HepG2 (cell line): ENCODE measurements at regions not wholly inside any gene's neighbourhood (a gene's known extent, or its start where the extent isn't known, plus 50 kb on each side); places are given as distances from the start of the nearest gene placed in this dataset.

Source experiments
- ATAC-seq: fragments of 200-7000 bp; cut with Tn5 transposase; 3 replicates; pipeline ENCODE4 v1.9.1; 2020; ENCODE audit warnings: mild to moderate bottlenecking, moderate library complexity
- BruUV-seq: library from RNA; stranded (reverse); fragments of 400-500 nt; replicated peaks from 2 replicates; lab custom pipeline; 2021; lab: Mats Ljungman, UMichigan
- CTCF ChIA-PET: fragments of 300-600 bp; formaldehyde crosslinking; extraction: SDS; loops from one replicate; lab custom pipeline; 2021; ENCODE audit warnings: low total read pairs, inconsistent platforms, low intra/inter-chr PET ratio; lab: Yijun Ruan, JAX
- POLR2A ChIA-PET: fragments of 350-600 bp; sonication (Branson Sonifier 250); formaldehyde crosslinking; loops from one replicate; lab custom pipeline; 2020; ENCODE audit warnings: antibody characterized with exemption, inconsistent platforms; lab: Yijun Ruan, JAX
- DNase-seq: peaks from one replicate; pipeline ENCODE4 v3.0.0-alpha.2; 2015; ENCODE audit warnings: low spot score
- FAIRE-seq: peaks from 3 replicates; lab custom pipeline; 2011; peaks lifted over from hg19 to GRCh38; lab: Jason Lieb, UNC
- H2AFZ ChIP-seq: one replicate; pipeline ENCODE4 v1.6.1; 2011; ENCODE audit warnings: low read length, inconsistent platforms
- H3K27ac ChIP-seq: fragments of 300-600 bp; 3 replicates; pipeline ENCODE4 v1.8.0; 2011; ENCODE audit warnings: mixed run types, mild to moderate bottlenecking, mixed read lengths, low read length, inconsistent platforms; ENCODE audit not compliant: insufficient read depth; ENCODE audit errors: extremely low read length
- H3K27me3 ChIP-seq, 2 experiments: fragments of 200-600 bp in 1 of 2; 2 replicates in 1 of 2; 3 replicates in 1 of 2; pipeline versions ENCODE4 v1.6.0 to v1.8.0; 2011; ENCODE audit warnings: low read length in 2 of 2, mild to moderate bottlenecking in 2 of 2, moderate library complexity in 2 of 2, inconsistent platforms in 1 of 2; ENCODE audit not compliant: insufficient read depth in 2 of 2, control insufficient read depth in 1 of 2
- H3K36me3 ChIP-seq, 2 experiments: fragments of 200-600 bp in 1 of 2; replicated peaks in 1 of 2; 2 replicates in 1 of 2; 3 replicates in 1 of 2; pipeline versions ENCODE4 v1.5.1 to v1.8.0; 2011; ENCODE audit warnings: low read length in 2 of 2, inconsistent platforms in 1 of 2; ENCODE audit not compliant: insufficient read depth in 2 of 2, control insufficient read depth in 1 of 2
- H3K4me1 ChIP-seq: 2 replicates; pipeline ENCODE4 v1.5.1; 2012; ENCODE audit warnings: low read length, inconsistent platforms; ENCODE audit not compliant: insufficient read depth
- H3K4me2 ChIP-seq: 2 replicates; pipeline ENCODE4 v1.6.0; 2011; ENCODE audit warnings: low read depth, low read length, inconsistent platforms
- H3K4me3 ChIP-seq, 3 experiments: fragments of 200-600 bp in 1 of 3; sonication (generic), shearing (Covaris generic) in 1 of 3; replicated peaks in 1 of 3; 2 replicates each; pipeline ENCODE4 v1.5.1; 2011 to 2016; ENCODE audit warnings: low read length in 3 of 3, inconsistent platforms in 2 of 3, low read depth in 2 of 3, mild to moderate bottlenecking in 2 of 3, control low read depth in 1 of 3, mixed read lengths in 1 of 3; ENCODE audit not compliant: insufficient read depth in 1 of 3
- H3K79me2 ChIP-seq: one replicate; pipeline ENCODE4 v1.6.1; 2011; ENCODE audit warnings: low read length, inconsistent platforms; ENCODE audit not compliant: insufficient read depth
- H3K9ac ChIP-seq: 2 replicates; pipeline ENCODE4 v1.6.0; 2011; ENCODE audit warnings: mild to moderate bottlenecking, low read depth, low read length, inconsistent platforms; ENCODE audit not compliant: insufficient read depth
- H3K9me3 ChIP-seq: 2 replicates; pipeline ENCODE4 v1.5.1; 2012; ENCODE audit warnings: mild to moderate bottlenecking, low read length
- H4K20me1 ChIP-seq: 2 replicates; pipeline ENCODE4 v1.6.0; 2011; ENCODE audit warnings: inconsistent platforms, mild to moderate bottlenecking, low read length, moderate library complexity; ENCODE audit not compliant: insufficient read depth
- CHCHD3 ChIP-seq: sonication (generic); formaldehyde crosslinking; IDR thresholded peaks from 2 replicates; pipeline ENCODE4 v1.8.0; 2022; ENCODE audit warnings: mild to moderate bottlenecking, missing genetic modification reagents, moderate library complexity
- FOXK1 ChIP-seq: sonication (generic); formaldehyde crosslinking; IDR thresholded peaks from 2 replicates; pipeline ENCODE4 v1.4.0; 2020; ENCODE audit warnings: low read depth, missing genetic modification reagents, borderline replicate concordance
- HMGXB3 ChIP-seq: sonication (generic); formaldehyde crosslinking; IDR thresholded peaks from 2 replicates; pipeline ENCODE4 v1.4.0; 2020; ENCODE audit warnings: missing genetic modification reagents, borderline replicate concordance
- KDM6A ChIP-seq: IDR thresholded peaks from 2 replicates; pipeline ENCODE4 v1.6.1; 2016; ENCODE audit warnings: low read depth
- KLF9 ChIP-seq: IDR thresholded peaks from 2 replicates; pipeline ENCODE4 v1.6.1; 2016; ENCODE audit warnings: low read depth
- MBD4 ChIP-seq: IDR thresholded peaks from 2 replicates; pipeline ENCODE4 v1.6.1; 2012; ENCODE audit warnings: low read length, inconsistent platforms, borderline replicate concordance
- PHB2 ChIP-seq: fragments of 450-650 bp; IDR thresholded peaks from 2 replicates; pipeline ENCODE4 v1.6.1; 2018; ENCODE audit not compliant: partially characterized antibody
- PREB ChIP-seq: sonication (generic); formaldehyde crosslinking; IDR thresholded peaks from 2 replicates; pipeline ENCODE4 v1.4.0; 2020; ENCODE audit warnings: missing genetic modification reagents
- RXRA ChIP-seq: sonication (generic); formaldehyde crosslinking; IDR thresholded peaks from 2 replicates; pipeline ENCODE4 v1.5.1; 2020; ENCODE audit warnings: missing genetic modification reagents
- SKIL ChIP-seq: sonication (generic); formaldehyde crosslinking; IDR thresholded peaks from 2 replicates; pipeline ENCODE4 v1.8.0; 2022; ENCODE audit warnings: missing genetic modification reagents, mild to moderate bottlenecking, moderate library complexity, borderline replicate concordance
- SOX5 ChIP-seq: IDR thresholded peaks from 2 replicates; pipeline ENCODE4 v1.6.1; 2016; ENCODE audit warnings: borderline replicate concordance
- SOX6 ChIP-seq, 2 experiments: fragments of 450-650 bp in 1 of 2; sonication (generic) in 1 of 2; formaldehyde crosslinking in 1 of 2; IDR thresholded peaks; 2 replicates each; pipeline versions ENCODE4 v1.4.0 to v1.6.1; 2017 to 2020; ENCODE audit warnings: antibody characterized with exemption in 1 of 2, mild to moderate bottlenecking in 1 of 2, missing genetic modification reagents in 1 of 2
- SRSF4 ChIP-seq: fragments of 200-400 bp; formaldehyde crosslinking; IDR thresholded peaks from one replicate; pipeline ENCODE4 v1.6.1; 2018; ENCODE audit warnings: mild to moderate bottlenecking, low read depth, low read length, moderate library complexity; ENCODE audit not compliant: poor library complexity, severe bottlenecking
- ZFP36L2 ChIP-seq: sonication (generic); formaldehyde crosslinking; IDR thresholded peaks from 2 replicates; pipeline ENCODE4 v1.4.0; 2020; ENCODE audit warnings: missing genetic modification reagents
- ZNF75D ChIP-seq: sonication (generic); formaldehyde crosslinking; IDR thresholded peaks from 2 replicates; pipeline ENCODE4 v1.8.1; 2023; ENCODE audit warnings: missing genetic modification reagents, mild to moderate bottlenecking, borderline replicate concordance
- ZSCAN12 ChIP-seq: sonication (generic); formaldehyde crosslinking; IDR thresholded peaks from 2 replicates; pipeline ENCODE4 v1.9.0; 2021; ENCODE audit warnings: mild to moderate bottlenecking, missing genetic modification reagents
- ZSCAN20 ChIP-seq: sonication (generic); formaldehyde crosslinking; IDR thresholded peaks from 2 replicates; pipeline ENCODE4 v1.4.0; 2020; ENCODE audit warnings: missing genetic modification reagents, mild to moderate bottlenecking, borderline replicate concordance
- WGBS: methylation state at CpG from one replicate; pipeline ENCODE4 v1.1.6; 2017; ENCODE audit warnings: low lambda C conversion rate; 5-methylcytosine and 5-hydroxymethylcytosine counted together
- in situ Hi-C: cut with HindIII; loops from 2 replicates; pipeline ENCODE4 v1.10.0; 2017; ENCODE audit warnings: low pct_unique_long_range_greater_than_20kb; ENCODE audit not compliant: extremely low pct_ligation_motif_present
- intact Hi-C: fragments of 100-400 bp; cut with micrococcal nuclease; formaldehyde crosslinking; loops from one replicate; pipeline ENCODE4 v1.10.0; 2022; ENCODE audit not compliant: unreplicated experiment

GRCh38 chr12:58026897-58027891 lies 85.8 kb downstream of the ATP23 start:
- no peaks in the 10 kb centered on the region for H3K9me3 ChIP-seq
- intact Hi-C loops = no loop called here
- no peaks in the 10 kb centered on the region; a peak in 1 of 5 replicates for H3K27me3 ChIP-seq
- H3K4me1 ChIP-seq = no peaks in the 10 kb centered on the region
- no peak overlapping the region for H3K27ac ChIP-seq
- FAIRE-seq = no peak
- TF ChIP-seq KDM6A (CRISPR knock-in tag) (no peak), FOXK1 (no peak), CHCHD3 (no peak), SOX6 (IDR thresholded peaks at IDR 0.05) (no peak), SOX6 (CRISPR knock-in tag; IDR thresholded peaks at IDR 0.05) (no peak), ZSCAN20 (CRISPR knock-in tag) (no peak), ZFP36L2 (no peak), HMGXB3 (no peak), ZSCAN12 (no peak), MBD4 (no peak), ZNF75D (CRISPR knock-in tag) (no peak), PHB2 (no peak), SKIL (CRISPR knock-in tag) (no peak), RXRA (CRISPR knock-in tag) (no peak), SOX5 (CRISPR knock-in tag) (no peak), PREB (CRISPR knock-in tag) (no peak), KLF9 (CRISPR knock-in tag) (no peak), SRSF4 (no peak)
- TF ChIP-seq, all 625 proteins: peak for 0
- DNase-seq = no peak
- Histone ChIP-seq H3K36me3 (no peaks in the 10 kb centered on the region), H3K4me3 (no peak overlapping the region), H3K79me2 (no peaks in the 10 kb centered on the region), H4K20me1 (no peaks in the 10 kb centered on the region), H2AFZ (no peak overlapping the region), H3K9ac (no peak overlapping the region), H3K4me2 (no peak overlapping the region)
- no peak for ATAC-seq
- in situ Hi-C loops = no loop called here
- BruUV-seq = no TSS peak
- WGBS = 5% methylated on average over 6 of the region's 9 CpGs
- POLR2A ChIA-PET = no interaction called here
- CTCF ChIA-PET = no interaction called here
